HEK293 (cell line): ENCODE measurements at regions not wholly inside any gene's neighbourhood (a gene's known extent, or its start where the extent isn't known, plus 50 kb on each side); places are given as distances from the start of the nearest gene placed in this dataset.
"Not testable (repeated sequence)": the region's sequence is repeated elsewhere in the genome, so short reads cannot be mapped to it uniquely, and the experiment has no call there.

Experiments
- CTCF ChIP-seq: fragments of 450-650 bp; formaldehyde crosslinking; IDR thresholded peaks from 2 replicates; pipeline ENCODE4 v1.5.1; 2016; ENCODE audit warnings: missing biosample characterization, missing genetic modification characterization
- YY2 ChIP-seq: fragments of 450-650 bp; formaldehyde crosslinking; IDR thresholded peaks from 2 replicates; pipeline ENCODE4 v1.5.1; 2016; ENCODE audit warnings: missing biosample characterization, missing genetic modification characterization
- ZFP37 ChIP-seq: fragments of 450-650 bp; formaldehyde crosslinking; IDR thresholded peaks from 2 replicates; pipeline ENCODE4 v1.5.1; 2016; ENCODE audit warnings: missing biosample characterization, missing genetic modification characterization
- ZFP69B ChIP-seq: fragments of 450-650 bp; formaldehyde crosslinking; IDR thresholded peaks from 2 replicates; pipeline ENCODE4 v1.5.1; 2016; ENCODE audit warnings: missing biosample characterization, missing genetic modification characterization
- ZNF157 ChIP-seq: fragments of 450-650 bp; formaldehyde crosslinking; IDR thresholded peaks from 2 replicates; pipeline ENCODE4 v1.5.1; 2016; ENCODE audit warnings: missing biosample characterization, missing genetic modification characterization
- ZNF175 ChIP-seq: fragments of 450-650 bp; formaldehyde crosslinking; IDR thresholded peaks from 2 replicates; pipeline ENCODE4 v1.5.1; 2016; ENCODE audit warnings: missing biosample characterization, missing genetic modification characterization
- ZNF23 ChIP-seq: fragments of 450-650 bp; formaldehyde crosslinking; IDR thresholded peaks from 2 replicates; pipeline ENCODE4 v1.5.1; 2016; ENCODE audit warnings: missing biosample characterization, missing genetic modification characterization, borderline replicate concordance
- ZNF280D ChIP-seq: fragments of 450-650 bp; formaldehyde crosslinking; IDR thresholded peaks from 2 replicates; pipeline ENCODE4 v1.5.1; 2016; ENCODE audit warnings: missing biosample characterization, missing genetic modification characterization
- ZNF341 ChIP-seq: fragments of 450-650 bp; formaldehyde crosslinking; IDR thresholded peaks from 2 replicates; pipeline ENCODE4; 2016; ENCODE audit warnings: low read depth, missing biosample characterization, missing genetic modification characterization
- ZNF626 ChIP-seq: fragments of 450-650 bp; sonication (Bioruptor Pico); formaldehyde crosslinking; IDR thresholded peaks from 2 replicates; pipeline ENCODE4 v1.5.1; 2018; ENCODE audit warnings: missing biosample characterization, missing genetic modification characterization, inconsistent platforms

GRCh38 chr2:111544006-111544405 is 340.0 kb downstream of the ANAPC1 start:
- TF ChIP-seq ZNF280D (tag by site-specific recombination); ZFP69B; ZNF341 (tag by site-specific recombination); CTCF; ZNF23 (tag by site-specific recombination); ZNF157 (tag by site-specific recombination); ZFP37 (tag by site-specific recombination); ZNF626 (tag by site-specific recombination); YY2 (tag by site-specific recombination); ZNF175 (tag by site-specific recombination): not testable (repeated sequence)
